Progenitor cell of endocrine pancreas (in vitro differentiated cells): ENCODE measurements at regions not wholly inside any gene's neighbourhood (a gene's known extent, or its start where the extent isn't known, plus 50 kb on each side); places are given as distances from the start of the nearest gene placed in this dataset.

Source experiments
- DNase-seq: peaks from one replicate; pipeline ENCODE4 v3.0.0; 2021; ENCODE audit warnings: low spot score; ENCODE audit not compliant: unreplicated experiment
- H3K27ac Mint-ChIP-seq: 2 replicates; pipeline ENCODE4 v1.8.0; 2021; ENCODE audit warnings: mild to moderate bottlenecking, moderate library complexity, mixed read lengths
- H3K27me3 Mint-ChIP-seq: 2 replicates; pipeline ENCODE4 v1.8.0; 2021; ENCODE audit warnings: mixed read lengths
- H3K36me3 Mint-ChIP-seq: 2 replicates; pipeline ENCODE4 v1.8.0; 2022; ENCODE audit warnings: mixed read lengths; ENCODE audit not compliant: insufficient read depth
- H3K4me1 Mint-ChIP-seq: 2 replicates; pipeline ENCODE4 v1.8.0; 2021; ENCODE audit warnings: low read depth, mixed read lengths
- H3K4me3 Mint-ChIP-seq: 2 replicates; pipeline ENCODE4 v1.8.0; 2021; ENCODE audit warnings: low read depth, mild to moderate bottlenecking, moderate library complexity, mixed read lengths
- H3K9me3 Mint-ChIP-seq: 2 replicates; pipeline ENCODE4 v1.8.0; 2021; ENCODE audit warnings: low read depth, mixed read lengths
- TF ChIP-seq, protein P1 (sequence below): fragments of 200-600 bp; sonication (generic); IDR thresholded peaks from one replicate; pipeline ENCODE4 v1.5.0; 2021; ENCODE audit warnings: antibody characterized with exemption, mild to moderate bottlenecking; ENCODE audit not compliant: unreplicated experiment

GRCh38 chr6:141700819-141701218 lies 431.9 kb upstream of the GJE1 start:
- no peaks in the 10 kb centered on the region for H3K27me3 Mint-ChIP-seq
- TF ChIP-seq, protein P1, sequence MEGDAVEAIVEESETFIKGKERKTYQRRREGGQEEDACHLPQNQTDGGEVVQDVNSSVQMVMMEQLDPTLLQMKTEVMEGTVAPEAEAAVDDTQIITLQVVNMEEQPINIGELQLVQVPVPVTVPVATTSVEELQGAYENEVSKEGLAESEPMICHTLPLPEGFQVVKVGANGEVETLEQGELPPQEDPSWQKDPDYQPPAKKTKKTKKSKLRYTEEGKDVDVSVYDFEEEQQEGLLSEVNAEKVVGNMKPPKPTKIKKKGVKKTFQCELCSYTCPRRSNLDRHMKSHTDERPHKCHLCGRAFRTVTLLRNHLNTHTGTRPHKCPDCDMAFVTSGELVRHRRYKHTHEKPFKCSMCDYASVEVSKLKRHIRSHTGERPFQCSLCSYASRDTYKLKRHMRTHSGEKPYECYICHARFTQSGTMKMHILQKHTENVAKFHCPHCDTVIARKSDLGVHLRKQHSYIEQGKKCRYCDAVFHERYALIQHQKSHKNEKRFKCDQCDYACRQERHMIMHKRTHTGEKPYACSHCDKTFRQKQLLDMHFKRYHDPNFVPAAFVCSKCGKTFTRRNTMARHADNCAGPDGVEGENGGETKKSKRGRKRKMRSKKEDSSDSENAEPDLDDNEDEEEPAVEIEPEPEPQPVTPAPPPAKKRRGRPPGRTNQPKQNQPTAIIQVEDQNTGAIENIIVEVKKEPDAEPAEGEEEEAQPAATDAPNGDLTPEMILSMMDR = no peak
- H3K4me3 Mint-ChIP-seq = no peak overlapping the region
- H3K4me1 Mint-ChIP-seq = peaks cover 6% of the 10 kb centered on the region
- no peaks in the 10 kb centered on the region for H3K9me3 Mint-ChIP-seq
- no peak overlapping the region for H3K27ac Mint-ChIP-seq
- DNase-seq = no peak
- no peaks in the 10 kb centered on the region for H3K36me3 Mint-ChIP-seq

- TF ChIP-seq, protein P1 = no peak
- no peaks in the 10 kb centered on the region for H3K4me1 Mint-ChIP-seq
- no peaks in the 10 kb centered on the region for H3K27me3 Mint-ChIP-seq
- H3K9me3 Mint-ChIP-seq = peaks cover 3% of the 10 kb centered on the region
- H3K27ac Mint-ChIP-seq = no peak overlapping the region
- no peaks in the 10 kb centered on the region for H3K36me3 Mint-ChIP-seq
- no peak for DNase-seq
- H3K4me3 Mint-ChIP-seq = no peak overlapping the region
Measured at GRCh38 chr6:141688916-141689315, 443.8 kb upstream of the GJE1 start.

GRCh38 chr6:141685416-141685815 lies 447.3 kb upstream of the GJE1 start:
- TF ChIP-seq, protein P1 = no peak
- DNase-seq = no peak
- peaks cover 3% of the 10 kb centered on the region for H3K9me3 Mint-ChIP-seq
- no peaks in the 10 kb centered on the region for H3K27me3 Mint-ChIP-seq
- no peak overlapping the region for H3K27ac Mint-ChIP-seq
- no peaks in the 10 kb centered on the region for H3K4me1 Mint-ChIP-seq
- H3K36me3 Mint-ChIP-seq = no peaks in the 10 kb centered on the region
- no peak overlapping the region for H3K4me3 Mint-ChIP-seq

- Mint-ChIP-seq H3K27ac (no peak overlapping the region), H3K36me3 (no peaks in the 10 kb centered on the region), H3K9me3 (peaks cover 3% of the 10 kb centered on the region), H3K4me3 (no peak overlapping the region), H3K27me3 (no peaks in the 10 kb centered on the region), H3K4me1 (no peaks in the 10 kb centered on the region)
- DNase-seq = no peak
- TF ChIP-seq, protein P1 = no peak
Measured at GRCh38 chr6:141682391-141682790, 450.3 kb upstream of the GJE1 start.

DNA sequence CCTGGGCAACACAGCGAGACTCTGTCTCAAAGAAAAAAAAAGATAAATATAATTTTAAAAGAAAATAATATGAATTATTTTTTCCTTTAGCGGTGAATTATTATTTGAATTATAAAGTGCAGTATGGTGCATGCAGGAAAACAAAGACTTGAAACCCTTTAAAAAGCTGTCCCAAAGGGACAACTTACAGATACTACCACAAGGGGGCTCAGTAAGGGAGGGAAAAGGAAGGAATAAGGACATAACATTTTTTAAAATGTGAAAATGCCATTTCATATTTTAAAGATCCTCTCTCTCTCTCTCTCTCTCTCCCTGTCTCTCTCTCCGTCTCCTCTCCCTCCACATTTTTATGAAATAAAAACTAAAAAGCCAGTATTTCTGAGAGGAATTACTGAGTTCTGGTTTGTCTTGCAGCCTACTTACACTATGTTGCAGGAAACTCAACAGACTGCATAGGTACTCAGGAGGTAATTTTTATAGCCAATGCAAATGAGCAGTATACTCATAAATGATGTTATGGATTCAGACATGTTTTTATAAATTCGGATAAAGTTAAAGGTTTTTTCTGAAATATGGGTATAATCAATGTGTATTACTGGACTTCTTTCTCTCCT lies 455.0 kb upstream of the GJE1 start:
- Mint-ChIP-seq H3K4me3 (no peak overlapping the region), H3K27me3 (no peaks in the 10 kb centered on the region), H3K27ac (no peak overlapping the region), H3K36me3 (no peaks in the 10 kb centered on the region), H3K9me3 (no peaks in the 10 kb centered on the region), H3K4me1 (no peaks in the 10 kb centered on the region)
- DNase-seq = no peak
- TF ChIP-seq, protein P1 = peak; percentile 82
